Stimulated activated naive CD8-positive, alpha-beta T cell treated with anti-CD3 and anti-CD28 coated beads, Interleukin-15, Interleukin-2, amounts not matched to agents 100 U/mL and 50 U/mL, for 24 hours (primary cell): ENCODE measurements at regions not wholly inside any gene's neighbourhood (a gene's known extent, or its start where the extent isn't known, plus 50 kb on each side); places are given as distances from the start of the nearest gene placed in this dataset.

Experiments
- ATAC-seq: fragments of 150-1000 bp; cut with Tn5 transposase; one replicate; pipeline ENCODE4 v1.10.0; 2021
- DNase-seq: peaks from one replicate; pipeline ENCODE4 v3.0.0; 2021

- ATAC-seq, result no peak
- no peak for DNase-seq
These were observed 250.5 kb upstream of the RORA start for GRCh38 chr15:61479613-61480012.

- DNase-seq, result no peak
- no peak for ATAC-seq
These were observed 247.6 kb upstream of the RORA start for GRCh38 chr15:61476741-61477140.

- no peak for DNase-seq
These were observed 245.7 kb upstream of the RORA start for GRCh38 chr15:61474796-61475195.

GRCh38 chr15:61467823-61468222 is 238.7 kb upstream of the RORA start:
- DNase-seq (no peak), ATAC-seq (no peak)

More at GRCh38 chr15:61474796-61475195, 245.7 kb upstream of the RORA start:
- no peak for ATAC-seq

DNA sequence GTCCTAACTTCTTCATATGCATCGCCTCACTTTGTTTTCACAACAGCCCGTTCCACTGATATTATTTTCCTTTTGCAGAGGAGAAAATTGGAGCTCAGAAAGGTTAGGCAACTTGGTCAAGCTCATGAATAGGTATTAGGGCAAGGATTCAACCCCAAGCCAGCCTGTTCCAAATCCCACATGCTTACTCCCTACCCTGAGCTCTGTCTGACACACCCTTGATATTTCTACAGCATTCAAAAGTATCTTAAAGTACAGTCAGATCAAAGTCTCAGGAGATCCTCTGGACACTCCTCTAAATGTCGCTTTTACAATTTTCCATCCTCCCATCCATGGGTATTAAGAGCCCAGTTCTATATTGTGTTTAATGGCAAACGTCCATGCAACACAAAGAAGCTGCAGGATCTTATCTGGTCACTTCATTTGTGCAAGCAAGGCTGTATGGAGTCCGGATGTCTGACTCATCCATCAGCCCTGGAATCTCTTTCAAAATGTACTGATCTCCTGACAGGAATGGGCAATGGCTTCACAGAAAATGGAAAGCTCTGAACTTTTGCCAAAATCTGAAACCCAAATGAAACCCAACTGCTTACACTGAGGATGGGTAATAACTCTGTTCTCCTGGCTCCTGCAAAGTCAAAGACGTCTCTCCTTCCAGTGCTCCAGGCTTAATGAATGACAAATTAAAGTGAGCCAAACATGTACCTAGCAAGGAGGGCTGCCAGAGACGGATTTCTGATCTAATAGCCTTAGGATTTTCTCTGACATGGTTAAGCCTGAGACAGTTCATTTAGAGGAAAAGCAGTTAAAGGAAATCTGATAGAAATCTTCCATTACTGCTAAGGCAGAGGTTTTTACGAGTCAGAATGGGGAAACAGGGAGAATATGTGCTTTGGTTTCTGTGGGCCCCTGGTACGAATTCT is 230.9 kb upstream of the RORA start:
- DNase-seq, result no peak
- ATAC-seq, result no peak

GRCh38 chr15:61457050-61457733 is 228.1 kb upstream of the RORA start:
- ATAC-seq (no peak), DNase-seq (no peak)

GRCh38 chr15:61449186-61449702 is 220.1 kb upstream of the RORA start:
- DNase-seq, result no peak
- ATAC-seq, result no peak

DNA sequence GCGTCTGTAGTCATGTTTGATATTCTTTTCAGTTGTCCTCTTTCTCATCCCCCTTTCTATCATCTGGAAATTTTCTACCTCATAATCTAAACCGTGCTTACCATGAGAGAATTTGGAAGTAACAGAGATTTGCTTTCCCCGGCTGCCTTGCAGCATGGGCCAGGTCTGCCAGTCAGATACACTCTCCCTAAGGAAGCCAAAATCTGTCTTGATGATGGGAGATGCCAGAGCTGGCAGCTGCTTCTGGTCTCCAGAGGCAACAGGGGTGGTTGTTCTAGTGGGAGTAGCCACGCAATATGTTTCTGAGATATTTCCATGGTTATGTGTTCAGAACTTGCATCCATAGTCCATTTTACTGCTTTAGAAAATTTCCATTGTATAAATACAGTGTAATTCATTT is 218.9 kb upstream of the RORA start:
- DNase-seq (no peak), ATAC-seq (no peak)

GRCh38 chr15:61444585-61444984 is 215.5 kb upstream of the RORA start:
- ATAC-seq (no peak), DNase-seq (no peak)

DNA sequence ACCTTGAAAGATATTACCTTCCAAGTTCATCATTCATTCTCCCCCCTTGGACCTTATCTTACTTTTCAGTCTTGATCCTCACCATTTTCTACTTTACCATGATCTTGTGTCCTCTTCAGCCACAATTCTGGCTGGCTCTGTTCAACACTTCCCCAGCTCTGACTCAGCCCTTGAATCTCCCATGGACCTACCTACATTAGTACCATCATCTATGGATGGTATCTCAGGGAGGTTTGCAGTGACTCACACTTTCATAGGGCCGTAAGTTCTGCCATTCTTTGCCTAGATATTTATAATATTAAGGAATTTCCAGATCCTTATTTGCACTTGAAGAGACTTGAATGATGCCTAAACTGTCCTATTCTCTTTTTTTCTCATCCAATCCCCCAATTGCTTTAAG is 213.7 kb upstream of the RORA start:
- ATAC-seq (no peak), DNase-seq (no peak)

DNA sequence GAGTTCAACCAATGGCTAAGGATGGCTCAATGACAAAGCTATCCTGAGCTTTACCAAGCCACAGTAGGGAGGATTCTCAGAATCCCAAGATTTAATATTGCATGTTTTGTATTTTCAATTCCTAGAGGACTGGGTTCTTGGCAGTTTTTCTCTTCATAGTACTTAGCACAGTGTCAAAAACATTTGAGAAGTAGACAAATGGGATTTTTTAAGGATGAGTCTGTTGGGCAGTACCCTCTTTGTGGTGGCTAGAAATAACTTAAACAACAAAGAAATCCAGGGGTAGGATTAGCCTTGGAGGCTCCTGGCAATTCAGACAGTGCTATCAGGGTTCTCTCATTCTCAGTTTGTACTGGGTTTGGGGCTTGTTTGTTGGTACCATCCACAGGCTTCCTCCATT is 212.8 kb upstream of the RORA start:
- no peak for ATAC-seq
- DNase-seq, result no peak

DNA sequence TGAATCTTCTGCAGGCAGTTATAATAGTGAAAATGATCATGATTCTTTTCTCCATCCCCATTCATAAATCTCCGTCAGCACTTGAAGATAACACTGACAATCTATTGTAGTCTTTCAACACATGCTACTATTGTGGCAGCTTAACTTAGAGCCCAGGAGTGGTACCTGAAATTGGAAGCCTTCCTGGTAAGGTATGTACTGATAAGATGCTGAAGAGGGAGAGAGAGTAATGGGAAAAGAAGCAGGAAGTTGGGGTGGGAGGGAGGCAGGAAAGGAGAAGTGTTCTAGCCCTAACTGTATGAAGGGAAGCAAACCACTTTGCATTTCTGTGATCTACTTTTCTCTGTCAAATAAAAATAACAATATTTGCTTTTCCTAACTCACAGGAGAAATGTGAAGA is 197.4 kb upstream of the RORA start:
- ATAC-seq (no peak), DNase-seq (no peak)

GRCh38 chr15:61425934-61426333 is 196.8 kb upstream of the RORA start:
- ATAC-seq, result no peak
- DNase-seq, result no peak

DNA sequence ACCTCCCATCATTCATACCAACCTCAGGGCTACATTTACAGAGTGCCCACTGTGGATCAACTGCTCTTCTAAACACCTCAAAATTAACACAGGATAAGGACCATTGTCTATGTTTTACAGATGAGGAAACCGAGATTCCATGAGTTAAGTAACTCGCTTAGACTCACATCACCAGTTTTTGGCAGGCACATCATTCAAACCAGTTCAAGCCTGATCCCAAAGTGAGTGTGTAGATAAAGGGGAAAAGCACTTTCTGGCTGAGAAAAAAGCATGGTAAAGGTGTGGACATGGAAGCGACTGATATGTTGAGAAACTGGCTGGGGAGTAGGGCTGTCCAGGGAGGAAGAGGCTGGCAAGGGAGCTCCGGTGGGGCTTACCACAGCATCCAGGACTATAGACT is 193.7 kb upstream of the RORA start:
- DNase-seq (no peak), ATAC-seq (no peak)

DNA sequence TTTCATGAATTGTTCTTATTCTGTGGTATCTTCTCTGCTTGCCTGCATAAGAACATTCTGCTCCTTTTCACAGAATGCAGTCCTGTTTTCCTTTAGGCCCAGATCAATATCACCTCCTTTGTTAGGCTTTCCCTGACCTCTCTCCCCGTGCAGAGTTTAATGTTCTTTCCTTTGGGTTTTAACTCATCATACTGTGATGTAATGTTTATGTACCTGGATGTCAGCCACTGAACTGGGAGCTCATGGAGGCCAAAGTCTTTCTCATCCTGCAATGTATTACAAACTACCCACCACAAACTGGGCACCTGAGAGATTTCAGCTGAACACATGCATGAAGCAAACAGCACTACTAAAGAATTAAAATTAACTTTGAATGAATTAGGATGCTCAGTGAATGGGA is 192.8 kb upstream of the RORA start:
- ATAC-seq (no peak), DNase-seq (no peak)

- DNase-seq, result no peak
- ATAC-seq, result no peak
These were observed 192.4 kb upstream of the RORA start for GRCh38 chr15:61421470-61421869.

- ATAC-seq, result no peak
- DNase-seq, result no peak
These were observed 191.4 kb upstream of the RORA start for GRCh38 chr15:61420546-61420945.

GRCh38 chr15:61415617-61416120 is 186.6 kb upstream of the RORA start:
- DNase-seq (no peak), ATAC-seq (no peak)

DNA sequence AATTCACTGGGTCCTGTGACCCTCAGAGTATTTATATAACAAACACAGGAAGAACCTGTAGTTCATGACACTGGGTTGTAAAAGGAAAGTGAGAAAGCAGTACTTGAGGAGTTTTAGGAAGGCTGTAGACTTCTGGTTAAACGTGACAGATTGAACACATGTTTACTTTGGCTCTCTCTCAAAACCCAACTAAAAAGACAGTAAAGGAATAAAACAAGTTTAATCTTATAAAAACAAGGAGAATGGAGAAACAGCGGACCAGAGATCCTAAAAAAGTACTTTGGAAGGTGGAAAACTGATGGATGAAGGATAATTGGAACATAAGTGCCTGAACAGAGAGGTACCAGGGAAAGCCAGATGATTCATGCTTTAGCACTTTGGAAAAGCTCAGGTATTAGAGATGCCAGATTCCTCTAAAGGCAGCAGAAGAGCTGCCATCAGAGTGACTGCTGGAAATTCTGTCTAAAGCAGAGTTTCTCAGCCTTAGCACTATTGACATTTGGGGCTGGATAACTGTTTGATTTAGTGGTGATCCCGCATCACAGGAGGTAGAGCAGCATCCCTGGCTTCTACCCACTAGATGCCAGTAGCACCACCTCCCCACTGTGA is 182.9 kb upstream of the RORA start:
- ATAC-seq (no peak), DNase-seq (no peak)

- DNase-seq, result no peak
- no peak for ATAC-seq
These were observed 181.6 kb upstream of the RORA start for GRCh38 chr15:61410662-61411061.

GRCh38 chr15:61404567-61404966 is 175.5 kb upstream of the RORA start:
- ATAC-seq (no peak), DNase-seq (no peak)

GRCh38 chr15:61403884-61404283 is 174.8 kb upstream of the RORA start:
- no peak for ATAC-seq
- no peak for DNase-seq
